Amygdala (tissue), 56 donors: ENCODE measurements at regions not wholly inside any gene's neighbourhood (a gene's known extent, or its start where the extent isn't known, plus 50 kb on each side); places are given as distances from the start of the nearest gene placed in this dataset.
"Not testable (repeated sequence)": the region's sequence is repeated elsewhere in the genome, so short reads cannot be mapped to it uniquely, and the experiment has no call there.

Source experiments
- DNase-seq, 56 donors: peaks; one replicate each; lab custom pipeline; 2025; lab: John Stamatoyannopoulos, UW

GRCh38 chr5:116971131-116971530 is 396.5 kb upstream of the SEMA6A start:
- DNase-seq, result no peak

- DNase-seq, result peak in 1 of 56 donors; percentile 54
These were observed 395.7 kb upstream of the SEMA6A start for GRCh38 chr5:116970318-116970717.

- no peak for DNase-seq
These were observed 389.8 kb upstream of the SEMA6A start for GRCh38 chr5:116964438-116964837.

- DNase-seq, result no peak
These were observed 386.4 kb upstream of the SEMA6A start for GRCh38 chr5:116961021-116961420.

GRCh38 chr5:116959843-116960242 is 385.2 kb upstream of the SEMA6A start:
- DNase-seq, result no peak

GRCh38 chr5:116953251-116953930 is 378.8 kb upstream of the SEMA6A start:
- peak in 29 of 56 donors; percentile 1 to 54 (median 13) for DNase-seq

- DNase-seq, result no peak
These were observed 376.6 kb upstream of the SEMA6A start for GRCh38 chr5:116951219-116951618.

GRCh38 chr5:116947691-116948528 is 373.3 kb upstream of the SEMA6A start:
- peak in 21 of 56 donors; percentile 2 to 48 (median 7) for DNase-seq

GRCh38 chr5:116945613-116946382 is 371.2 kb upstream of the SEMA6A start:
- DNase-seq, result not testable (repeated sequence)

- DNase-seq, result no peak
These were observed 369.6 kb upstream of the SEMA6A start for GRCh38 chr5:116944183-116944582.

- no peak for DNase-seq
These were observed 368.0 kb upstream of the SEMA6A start for GRCh38 chr5:116942622-116943021.

GRCh38 chr5:116939641-116940040 is 365.0 kb upstream of the SEMA6A start:
- DNase-seq, result peak in 2 of 56 donors; percentile 1 to 5

- DNase-seq, result peak in 24 of 56 donors; percentile 0 to 50 (median 10)
These were observed 363.9 kb upstream of the SEMA6A start for GRCh38 chr5:116938488-116938887.

GRCh38 chr5:116935561-116936162 is 361.0 kb upstream of the SEMA6A start:
- DNase-seq, result no peak

GRCh38 chr5:116930616-116931015 is 356.0 kb upstream of the SEMA6A start:
- no peak for DNase-seq

- DNase-seq, result no peak
These were observed 348.7 kb upstream of the SEMA6A start for GRCh38 chr5:116923344-116923743.

GRCh38 chr5:116922532-116922931 is 347.9 kb upstream of the SEMA6A start:
- DNase-seq, result no peak

GRCh38 chr5:116914869-116915504 is 340.4 kb upstream of the SEMA6A start:
- DNase-seq, result no peak

- no peak for DNase-seq
These were observed 337.6 kb upstream of the SEMA6A start for GRCh38 chr5:116912221-116912620.

GRCh38 chr5:116911074-116911473 is 336.5 kb upstream of the SEMA6A start:
- no peak for DNase-seq
